ENCODE measurements at regions not wholly inside any gene's neighbourhood (a gene's known extent, or its start where the extent isn't known, plus 50 kb on each side); places are given as distances from the start of the nearest gene placed in this dataset.
"Not testable (repeated sequence)": the region's sequence is repeated elsewhere in the genome, so short reads cannot be mapped to it uniquely, and the experiment has no call there.

- no peak for DNase-seq (ENCODE audit: low read depth)
These were observed 176.9 kb upstream of the DEPDC1 start for GRCh38 chr1:68673771-68674170.

- peak; percentile 6 for DNase-seq (ENCODE audit: low read depth)
These were observed 178.5 kb upstream of the DEPDC1 start for GRCh38 chr1:68675336-68675735.

- DNase-seq (ENCODE audit: low read depth), result no peak
These were observed 180.9 kb upstream of the DEPDC1 start for GRCh38 chr1:68677684-68678351.

- DNase-seq (ENCODE audit: low read depth), result no peak
These were observed 199.3 kb upstream of the DEPDC1 start for GRCh38 chr1:68696221-68696620.

GRCh38 chr1:68703921-68704354, 207.1 kb upstream of the DEPDC1 start:
- no peak for DNase-seq (ENCODE audit: low read depth)

GRCh38 chr1:68704800-68705443, 208.0 kb upstream of the DEPDC1 start:
- DNase-seq (ENCODE audit: low read depth), result no peak

- no peak for DNase-seq (ENCODE audit: low read depth)
These were observed 208.6 kb upstream of the DEPDC1 start for GRCh38 chr1:68705466-68705865.

- DNase-seq (ENCODE audit: low read depth), result no peak
These were observed 209.9 kb upstream of the DEPDC1 start for GRCh38 chr1:68706639-68707317.

- DNase-seq (ENCODE audit: low read depth), result no peak
These were observed 220.4 kb upstream of the DEPDC1 start for GRCh38 chr1:68717330-68717729.

GRCh38 chr1:68720476-68720875, 223.6 kb upstream of the DEPDC1 start:
- no peak for DNase-seq (ENCODE audit: low read depth)

- DNase-seq (ENCODE audit: low read depth), result no peak
These were observed 226.9 kb upstream of the DEPDC1 start for GRCh38 chr1:68723791-68724190.

GRCh38 chr1:68725001-68725752, 228.3 kb upstream of the DEPDC1 start:
- DNase-seq (ENCODE audit: low read depth), result peak; percentile 20

GRCh38 chr1:68739486-68739885, 242.6 kb upstream of the DEPDC1 start:
- not testable (repeated sequence) for DNase-seq (ENCODE audit: low read depth)

GRCh38 chr1:68745011-68745410, 248.1 kb upstream of the DEPDC1 start:
- peak; percentile 13 for DNase-seq (ENCODE audit: low read depth)

- no peak for DNase-seq (ENCODE audit: low read depth)
These were observed 248.6 kb upstream of the DEPDC1 start for GRCh38 chr1:68745451-68745850.

- no peak for DNase-seq (ENCODE audit: low read depth)
These were observed 249.5 kb upstream of the DEPDC1 start for GRCh38 chr1:68746378-68746777.

- no peak for DNase-seq (ENCODE audit: low read depth)
These were observed 254.8 kb upstream of the DEPDC1 start for GRCh38 chr1:68751723-68752122.

GRCh38 chr1:68758666-68759209, 261.9 kb upstream of the DEPDC1 start:
- DNase-seq (ENCODE audit: low read depth), result no peak

GRCh38 chr1:68767941-68768340, 271.1 kb upstream of the DEPDC1 start:
- DNase-seq (ENCODE audit: low read depth), result no peak

- no peak for DNase-seq (ENCODE audit: low read depth)
These were observed 273.9 kb upstream of the DEPDC1 start for GRCh38 chr1:68770817-68771216.

- no peak for DNase-seq (ENCODE audit: low read depth)
These were observed 281.0 kb upstream of the DEPDC1 start for GRCh38 chr1:68777851-68778250.

GRCh38 chr1:68779841-68780240, 283.0 kb upstream of the DEPDC1 start:
- not testable (repeated sequence) for DNase-seq (ENCODE audit: low read depth)

Data from M059J (cell line).